AML-193 (cell line): ENCODE measurements at regions not wholly inside any gene's neighbourhood (a gene's known extent, or its start where the extent isn't known, plus 50 kb on each side); places are given as distances from the start of the nearest gene placed in this dataset.

Source experiments
- DNase-seq, 2 experiments: peaks; one replicate each; lab custom pipeline; 2025; lab: John Stamatoyannopoulos, UW

- no peak for DNase-seq
These were observed 247.9 kb upstream of the EPHA5 start for GRCh38 chr4:65918212-65918611.

- no peak for DNase-seq
These were observed 247.2 kb upstream of the EPHA5 start for GRCh38 chr4:65917486-65917885.

- DNase-seq = no peak
These were observed 241.4 kb upstream of the EPHA5 start for GRCh38 chr4:65911720-65912119.

- no peak for DNase-seq
These were observed 223.9 kb upstream of the EPHA5 start for GRCh38 chr4:65893957-65894755.

- no peak for DNase-seq
These were observed 223.0 kb upstream of the EPHA5 start for GRCh38 chr4:65893271-65893670.

- DNase-seq = no peak
These were observed 210.3 kb upstream of the EPHA5 start for GRCh38 chr4:65880594-65880993.

GRCh38 chr4:65868096-65868824 lies 198.0 kb upstream of the EPHA5 start:
- DNase-seq = no peak

- DNase-seq = peak; percentile 11 to 13
These were observed 195.2 kb upstream of the EPHA5 start for GRCh38 chr4:65865489-65865888.

- no peak for DNase-seq
These were observed 191.7 kb upstream of the EPHA5 start for GRCh38 chr4:65861993-65862392.

- DNase-seq = no peak
These were observed 175.0 kb upstream of the EPHA5 start for GRCh38 chr4:65845199-65845773.

- no peak for DNase-seq
These were observed 169.1 kb upstream of the EPHA5 start for GRCh38 chr4:65839164-65839931.

GRCh38 chr4:65834707-65835106 lies 164.4 kb upstream of the EPHA5 start:
- DNase-seq = no peak

GRCh38 chr4:65831828-65832227 lies 161.5 kb upstream of the EPHA5 start:
- DNase-seq = no peak

GRCh38 chr4:65825116-65825753 lies 154.9 kb upstream of the EPHA5 start:
- DNase-seq = no peak

GRCh38 chr4:65819192-65819591 lies 148.9 kb upstream of the EPHA5 start:
- no peak for DNase-seq

GRCh38 chr4:65805936-65806335 lies 135.6 kb upstream of the EPHA5 start:
- no peak for DNase-seq

- DNase-seq = no peak
These were observed 129.2 kb upstream of the EPHA5 start for GRCh38 chr4:65799513-65799912.

- DNase-seq = no peak
These were observed 128.3 kb upstream of the EPHA5 start for GRCh38 chr4:65798498-65799127.

GRCh38 chr4:65791812-65792308 lies 121.6 kb upstream of the EPHA5 start:
- DNase-seq = no peak

- DNase-seq = no peak
These were observed 121.0 kb upstream of the EPHA5 start for GRCh38 chr4:65791111-65791811.

GRCh38 chr4:65789805-65790204 lies 119.5 kb upstream of the EPHA5 start:
- DNase-seq = no peak
